Gastroesophageal sphincter (tissue), 3 donors: ENCODE measurements at regions not wholly inside any gene's neighbourhood (a gene's known extent, or its start where the extent isn't known, plus 50 kb on each side); places are given as distances from the start of the nearest gene placed in this dataset.

Experiments used
- CTCF ChIP-seq, 4 experiments: fragments of 200-600 bp in 2 of 4; fragments of 450-650 bp in 2 of 4; sonication (generic) in 1 of 4; IDR thresholded peaks; one replicate each; pipeline ENCODE4 v1.5.1; 2017 to 2019; ENCODE audit warnings: antibody characterized with exemption in 4 of 4, mild to moderate bottlenecking in 2 of 4, moderate library complexity in 2 of 4
- EP300 ChIP-seq: sonication (generic); formaldehyde crosslinking; IDR thresholded peaks from one replicate; pipeline ENCODE4 v1.6.1; 2017; ENCODE audit warnings: antibody characterized with exemption, mild to moderate bottlenecking
- POLR2A ChIP-seq, 2 donors: fragments of 450-650 bp; IDR thresholded peaks; one replicate each; pipeline ENCODE4 v1.6.1; 2017; ENCODE audit warnings: antibody characterized with exemption in 2 of 2, mild to moderate bottlenecking in 2 of 2, moderate library complexity in 1 of 2
- POLR2AphosphoS5 ChIP-seq: sonication (generic); formaldehyde crosslinking; IDR thresholded peaks from one replicate; pipeline ENCODE4 v1.6.1; 2017; ENCODE audit warnings: antibody characterized with exemption

GRCh38 chr2:216786676-216787075 is 73.2 kb downstream of the TNP1 start:
- TF ChIP-seq CTCF (IDR thresholded peaks at IDR 0.05), result no peak
- no peak for TF ChIP-seq POLR2A (IDR thresholded peaks at IDR 0.05)
- no peak for TF ChIP-seq EP300
- no peak for TF ChIP-seq POLR2AphosphoS5
